NT2/D1 (cell line): ENCODE measurements at regions not wholly inside any gene's neighbourhood (a gene's known extent, or its start where the extent isn't known, plus 50 kb on each side); places are given as distances from the start of the nearest gene placed in this dataset.

Source experiments
- SUZ12 ChIP-seq: IDR thresholded peaks from 2 replicates; pipeline ENCODE4 v1.6.1; 2011; ENCODE audit not compliant: insufficient read length, insufficient read depth; ENCODE audit errors: extremely low read depth
- YY1 ChIP-seq: IDR thresholded peaks from 2 replicates; pipeline ENCODE4 v1.6.1; 2011; ENCODE audit not compliant: insufficient read length, insufficient read depth

GRCh38 chr17:79281803-79282202 lies 207.2 kb downstream of the ENGASE start:
- TF ChIP-seq YY1 (no peak), SUZ12 (no peak)
